Activated CD4-positive, alpha-beta T cell treated with anti-CD3 and anti-CD28 coated beads, Interleukin-2, Interleukin-6, amounts not matched to agents 100 ng/mL and 50 ng/mL, durations not matched to agents 16 hours and 8 hours (primary cell): ENCODE measurements at regions not wholly inside any gene's neighbourhood (a gene's known extent, or its start where the extent isn't known, plus 50 kb on each side); places are given as distances from the start of the nearest gene placed in this dataset.
A peak's percentile ranks its signal among the peaks of the same experiment; 100 is the strongest.
"Not testable (repeated sequence)": the region's sequence is repeated elsewhere in the genome, so short reads cannot be mapped to it uniquely, and the experiment has no call there.

Source experiments
- DNase-seq: peaks from one replicate; pipeline ENCODE4 v3.0.0-alpha.2; 2020

GRCh38 chr6:72534236-72534635 is 87.6 kb upstream of the KCNQ5 start:
- DNase-seq: no peak

GRCh38 chr6:72535124-72535523 is 86.7 kb upstream of the KCNQ5 start:
- no peak for DNase-seq

GRCh38 chr6:72547020-72547419 is 74.8 kb upstream of the KCNQ5 start:
- DNase-seq: no peak

GRCh38 chr6:72551470-72551869 is 70.4 kb upstream of the KCNQ5 start:
- DNase-seq: no peak

- no peak for DNase-seq
Measured at GRCh38 chr6:72552938-72553337, 68.9 kb upstream of the KCNQ5 start.

- DNase-seq: peak; percentile 22
Measured at GRCh38 chr6:72553531-72554511, 68.0 kb upstream of the KCNQ5 start.

- DNase-seq: no peak
Measured at GRCh38 chr6:72554761-72555221, 67.1 kb upstream of the KCNQ5 start.

- no peak for DNase-seq
Measured at GRCh38 chr6:72559067-72559466, 62.8 kb upstream of the KCNQ5 start.

- DNase-seq: no peak
Measured at GRCh38 chr6:72559555-72559954, 62.3 kb upstream of the KCNQ5 start.

GRCh38 chr6:72560721-72561593 is 60.9 kb upstream of the KCNQ5 start:
- DNase-seq: peak; percentile 22

- no peak for DNase-seq
Measured at GRCh38 chr6:72561629-72562028, 60.2 kb upstream of the KCNQ5 start.

GRCh38 chr6:72564231-72564630 is 57.6 kb upstream of the KCNQ5 start:
- DNase-seq: no peak

GRCh38 chr6:72571993-72572392 is 49.9 kb upstream of the KCNQ5 start:
- not testable (repeated sequence) for DNase-seq
